GM12878 (cell line): ENCODE measurements at regions not wholly inside any gene's neighbourhood (a gene's known extent, or its start where the extent isn't known, plus 50 kb on each side); places are given as distances from the start of the nearest gene placed in this dataset.

Experiments
- ATAC-seq: fragments of 200-7000 bp; cut with Tn5 transposase; 3 replicates; pipeline ENCODE4 v1.9.1; 2020; ENCODE audit warnings: mild to moderate bottlenecking, moderate library complexity
- BruUV-seq: library from RNA; stranded (reverse); fragments of 400-500 nt; replicated peaks from 2 replicates; lab custom pipeline; 2021; lab: Mats Ljungman, UMichigan
- CTCF ChIA-PET: fragments of 300-600 bp; sonication (Branson Sonifier 250); formaldehyde crosslinking; extraction: SDS; loops from one replicate; lab custom pipeline; 2021; ENCODE audit warnings: inconsistent platforms; lab: Yijun Ruan, JAX
- POLR2A ChIA-PET: fragments of 350-600 bp; formaldehyde crosslinking; extraction: SDS; loops from one replicate; lab custom pipeline; 2021; ENCODE audit warnings: inconsistent platforms; lab: Charles Lee
- RAD21 ChIA-PET: fragments of 300-600 bp; sonication (Branson Sonifier 250); formaldehyde crosslinking; loops from one replicate; lab custom pipeline; 2023; ENCODE audit warnings: antibody characterized with exemption; ENCODE audit not compliant: unreplicated experiment; lab: Charles Lee
- SMC1A ChIA-PET: fragments of 300-600 bp; sonication (Branson Sonifier 250); formaldehyde crosslinking; loops from one replicate; lab custom pipeline; 2023; ENCODE audit not compliant: unreplicated experiment, uncharacterized antibody; lab: Charles Lee
- DNase-seq: peaks from one replicate; pipeline ENCODE4 v3.0.0-alpha.2; 2011; ENCODE audit warnings: low read depth, low spot score
- FAIRE-seq: peaks from 3 replicates; lab custom pipeline; 2011; peaks lifted over from hg19 to GRCh38; lab: Jason Lieb, UNC
- H2AFZ ChIP-seq: 2 replicates; pipeline ENCODE4 v1.6.0; 2011; ENCODE audit warnings: low read depth, low read length, control low read depth; ENCODE audit not compliant: control insufficient read depth
- H3K27ac ChIP-seq: 2 replicates; pipeline ENCODE4 v1.5.1; 2011; ENCODE audit warnings: control low read depth; ENCODE audit not compliant: control insufficient read depth, insufficient read depth
- H3K27me3 ChIP-seq, 2 experiments: replicated peaks in 1 of 2; 2 replicates each; pipeline versions ENCODE4 v1.6.0 to v1.6.1; 2011; ENCODE audit warnings: low read length in 1 of 2; ENCODE audit not compliant: control insufficient read depth in 2 of 2, insufficient read depth in 2 of 2
- H3K36me3 ChIP-seq, 2 experiments: 2 replicates each; pipeline ENCODE4 v1.5.1; 2011; ENCODE audit warnings: low read length in 1 of 2; ENCODE audit not compliant: control insufficient read depth in 2 of 2, insufficient read depth in 2 of 2
- H3K4me1 ChIP-seq: 2 replicates; pipeline ENCODE4 v1.6.1; 2011; ENCODE audit warnings: mild to moderate bottlenecking, low read length, moderate library complexity, mixed read lengths; ENCODE audit not compliant: control insufficient read depth, insufficient read depth
- H3K4me2 ChIP-seq: 2 replicates; pipeline ENCODE4 v1.6.0; 2011; ENCODE audit warnings: control low read depth; ENCODE audit not compliant: control insufficient read depth, insufficient read depth
- H3K4me3 ChIP-seq: fragments of 200-600 bp; sonication (generic); 2 replicates; pipeline ENCODE4 v1.5.1; 2016
- H3K79me2 ChIP-seq: 2 replicates; pipeline ENCODE4 v1.6.0; 2011; ENCODE audit warnings: low read length; ENCODE audit not compliant: control insufficient read depth, insufficient read depth
- H3K9ac ChIP-seq: 2 replicates; pipeline ENCODE4 v1.8.0; 2011; ENCODE audit warnings: low read length, control low read depth, mixed read lengths; ENCODE audit not compliant: control insufficient read depth, insufficient read depth
- H3K9me3 ChIP-seq: replicated peaks from 3 replicates; pipeline ENCODE4 v1.5.1; 2011; ENCODE audit warnings: mild to moderate bottlenecking, low read length; ENCODE audit not compliant: control insufficient read depth, insufficient read depth
- H4K20me1 ChIP-seq: 2 replicates; pipeline ENCODE4 v1.6.0; 2011; ENCODE audit not compliant: control insufficient read depth, insufficient read depth
- EED ChIP-seq: sonication (generic); IDR thresholded peaks from 2 replicates; pipeline ENCODE4 v1.6.1; 2016; ENCODE audit warnings: antibody characterized with exemption, low read depth
- IRF3 ChIP-seq: fragments of 450-650 bp; IDR thresholded peaks from 2 replicates; pipeline ENCODE4 v1.6.1; 2014; ENCODE audit warnings: mild to moderate bottlenecking
- JUNB ChIP-seq: IDR thresholded peaks from 2 replicates; pipeline ENCODE4 v1.6.1; 2016; ENCODE audit warnings: antibody characterized with exemption, mild to moderate bottlenecking
- MEF2A ChIP-seq: IDR thresholded peaks from 2 replicates; pipeline ENCODE4 v1.6.1; 2011; ENCODE audit warnings: low read depth, mild to moderate bottlenecking, low read length, moderate library complexity; ENCODE audit not compliant: insufficient read depth
- TCF3 ChIP-seq: IDR thresholded peaks from 2 replicates; pipeline ENCODE4 v1.6.1; 2012; ENCODE audit warnings: low read depth, mild to moderate bottlenecking, low read length, borderline replicate concordance; ENCODE audit not compliant: insufficient read depth
- WGBS: methylation state at CpG from one replicate; pipeline ENCODE4 v1.1.6; 2016; ENCODE audit warnings: low lambda C conversion rate; ENCODE audit not compliant: insufficient replicate concordance, insufficient coverage; ENCODE audit errors: missing lambda C conversion rate; 5-methylcytosine and 5-hydroxymethylcytosine counted together
- in situ Hi-C: fragments of 300-500 bp; cut with MboI; formaldehyde crosslinking; loops from 9 replicates; pipeline ENCODE4 v1.14.3; 2018; ENCODE audit warnings: mixed read lengths
- intact Hi-C: fragments of 100-400 bp; cut with micrococcal nuclease; formaldehyde crosslinking; loops from one replicate; pipeline ENCODE4 v1.14.2; 2022; ENCODE audit not compliant: unreplicated experiment
- TF ChIP-seq, protein P1 (sequence below), 3 experiments: IDR thresholded peaks in 2 of 3; conservative IDR thresholded peaks in 1 of 3; 2 replicates each; pipeline ENCODE4 v1.5.1; 2011; ENCODE audit warnings: low read depth in 3 of 3, low read length in 3 of 3, mild to moderate bottlenecking in 3 of 3, control low read depth in 2 of 3, moderate library complexity in 2 of 3, inconsistent platforms in 1 of 3, mixed read lengths in 1 of 3; ENCODE audit not compliant: control insufficient read depth in 2 of 3, insufficient read depth in 1 of 3; ENCODE audit errors: extremely low read depth in 1 of 3
- TF ChIP-seq, protein P2 (sequence below): IDR thresholded peaks from 2 replicates; pipeline ENCODE4 v1.6.1; 2011; ENCODE audit warnings: borderline replicate concordance, low read depth, mild to moderate bottlenecking, moderate library complexity, mixed read lengths, low read length; ENCODE audit not compliant: insufficient read depth; ENCODE audit errors: extremely low read length
- TF ChIP-seq, protein P3 (sequence below): fragments of 450-650 bp; IDR thresholded peaks from 2 replicates; pipeline ENCODE4 v1.6.1; 2016; ENCODE audit warnings: mild to moderate bottlenecking

DNA sequence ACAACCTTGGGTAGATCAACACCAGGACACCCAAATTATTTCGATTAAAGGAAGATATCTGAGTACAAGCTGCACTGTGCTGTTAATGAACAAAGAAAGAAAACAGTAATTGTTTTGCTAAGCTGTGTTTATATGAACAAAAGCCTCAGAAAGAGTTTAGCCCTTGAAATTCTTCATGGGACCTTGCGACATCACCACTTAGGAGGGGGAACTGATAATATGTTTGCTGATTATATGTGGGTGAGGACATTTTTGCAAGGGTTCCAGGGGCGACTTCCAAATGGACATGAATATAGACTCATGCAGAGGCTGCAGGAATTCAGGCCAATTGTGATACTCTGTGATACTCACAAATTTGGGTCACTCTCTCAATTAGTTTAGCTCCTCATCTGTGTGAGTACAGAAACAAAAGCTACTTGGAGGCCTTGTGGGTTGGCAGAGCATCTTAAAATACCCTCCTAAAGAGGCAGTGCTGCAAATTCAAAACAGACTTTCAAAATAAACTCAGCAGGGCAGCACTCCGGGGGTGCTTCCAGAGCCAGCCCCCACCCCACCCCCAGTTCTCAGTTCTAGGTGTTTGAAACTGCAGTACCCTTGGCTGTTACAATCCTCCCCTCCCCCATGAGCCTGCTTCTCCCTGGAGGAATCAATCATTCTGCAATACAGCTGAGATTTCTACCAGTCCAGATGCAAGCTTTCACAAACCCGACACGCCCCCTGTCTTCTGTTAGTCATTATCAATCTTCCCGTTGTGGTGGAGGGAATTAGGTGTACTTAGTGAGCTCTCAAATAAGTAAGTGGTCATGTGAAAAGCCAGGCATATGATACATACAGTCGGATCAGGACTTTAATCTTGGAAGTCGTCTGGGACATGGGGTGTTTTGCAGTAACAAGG is 97.0 kb upstream of the MBNL2 start:
- Histone ChIP-seq H3K36me3 (no peaks in the 10 kb centered on the region), H3K4me1 (peaks cover 24% of the 10 kb centered on the region), H3K4me3 (peak overlapping the region; percentile 41; the same call in 1 of the 2 replicates), H3K9me3 (no peaks in the 10 kb centered on the region), H4K20me1 (no peaks in the 10 kb centered on the region), H3K79me2 (no peaks in the 10 kb centered on the region), H2AFZ (peak overlapping the region; percentile 2; the same call in 1 of the 2 replicates), H3K9ac (no peak overlapping the region), H3K4me2 (peak overlapping the region; percentile 82), H3K27ac (no peak overlapping the region), H3K27me3 (no peaks in the 10 kb centered on the region)
- TF ChIP-seq MEF2A, result peak; percentile 44; the same call in 1 of the 2 replicates
- TF ChIP-seq, protein P1, sequence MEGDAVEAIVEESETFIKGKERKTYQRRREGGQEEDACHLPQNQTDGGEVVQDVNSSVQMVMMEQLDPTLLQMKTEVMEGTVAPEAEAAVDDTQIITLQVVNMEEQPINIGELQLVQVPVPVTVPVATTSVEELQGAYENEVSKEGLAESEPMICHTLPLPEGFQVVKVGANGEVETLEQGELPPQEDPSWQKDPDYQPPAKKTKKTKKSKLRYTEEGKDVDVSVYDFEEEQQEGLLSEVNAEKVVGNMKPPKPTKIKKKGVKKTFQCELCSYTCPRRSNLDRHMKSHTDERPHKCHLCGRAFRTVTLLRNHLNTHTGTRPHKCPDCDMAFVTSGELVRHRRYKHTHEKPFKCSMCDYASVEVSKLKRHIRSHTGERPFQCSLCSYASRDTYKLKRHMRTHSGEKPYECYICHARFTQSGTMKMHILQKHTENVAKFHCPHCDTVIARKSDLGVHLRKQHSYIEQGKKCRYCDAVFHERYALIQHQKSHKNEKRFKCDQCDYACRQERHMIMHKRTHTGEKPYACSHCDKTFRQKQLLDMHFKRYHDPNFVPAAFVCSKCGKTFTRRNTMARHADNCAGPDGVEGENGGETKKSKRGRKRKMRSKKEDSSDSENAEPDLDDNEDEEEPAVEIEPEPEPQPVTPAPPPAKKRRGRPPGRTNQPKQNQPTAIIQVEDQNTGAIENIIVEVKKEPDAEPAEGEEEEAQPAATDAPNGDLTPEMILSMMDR (IDR thresholded peaks at IDR 0.05 in 2 of 3, conservative IDR thresholded peaks at IDR 0.05 in 1 of 3; ENCODE audit: control insufficient read depth in 2 of 3, extremely low read depth in 1 of 3, insufficient read depth in 1 of 3, low read depth in 3 of 3, low read length in 3 of 3), result peak in 1 of 3 experiments; percentile 13; a peak in 1 of 6 replicates
- TF ChIP-seq, protein P2, sequence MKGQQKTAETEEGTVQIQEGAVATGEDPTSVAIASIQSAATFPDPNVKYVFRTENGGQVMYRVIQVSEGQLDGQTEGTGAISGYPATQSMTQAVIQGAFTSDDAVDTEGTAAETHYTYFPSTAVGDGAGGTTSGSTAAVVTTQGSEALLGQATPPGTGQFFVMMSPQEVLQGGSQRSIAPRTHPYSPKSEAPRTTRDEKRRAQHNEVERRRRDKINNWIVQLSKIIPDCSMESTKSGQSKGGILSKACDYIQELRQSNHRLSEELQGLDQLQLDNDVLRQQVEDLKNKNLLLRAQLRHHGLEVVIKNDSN, result no peak
- TF ChIP-seq TCF3, result 0 out of 2 replicates have a peak, but pooled peaks have one; percentile 33
- peak; percentile 41 for TF ChIP-seq JUNB
- no peak for TF ChIP-seq IRF3
- TF ChIP-seq, protein P3, sequence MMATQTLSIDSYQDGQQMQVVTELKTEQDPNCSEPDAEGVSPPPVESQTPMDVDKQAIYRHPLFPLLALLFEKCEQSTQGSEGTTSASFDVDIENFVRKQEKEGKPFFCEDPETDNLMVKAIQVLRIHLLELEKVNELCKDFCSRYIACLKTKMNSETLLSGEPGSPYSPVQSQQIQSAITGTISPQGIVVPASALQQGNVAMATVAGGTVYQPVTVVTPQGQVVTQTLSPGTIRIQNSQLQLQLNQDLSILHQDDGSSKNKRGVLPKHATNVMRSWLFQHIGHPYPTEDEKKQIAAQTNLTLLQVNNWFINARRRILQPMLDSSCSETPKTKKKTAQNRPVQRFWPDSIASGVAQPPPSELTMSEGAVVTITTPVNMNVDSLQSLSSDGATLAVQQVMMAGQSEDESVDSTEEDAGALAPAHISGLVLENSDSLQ, result peak; percentile 56
- 0 out of 2 replicates have a peak, but pooled peaks have one; percentile 38 for TF ChIP-seq EED
- FAIRE-seq (peak; percentile 7), DNase-seq (peak; percentile 63), ATAC-seq (peak; percentile 59)
- POLR2A ChIA-PET, result no interaction called here
- SMC1A ChIA-PET, result interaction anchor here (0.5 to 1.9 kb wide), 6 partner anchors 16 to 751 kb away, joined by 3 to 8 read pairs (median 3); partner anchors contain the start of gene MBNL2
- 20% methylated on average over 9 of the region's 9 CpGs for WGBS
- RAD21 ChIA-PET, result interaction anchor here (0.7 to 1.5 kb wide), 4 partner anchors 14 to 234 kb away, joined by 3 read pairs; partner anchors contain the start of gene MBNL2
- in situ Hi-C loops (no loop called here), intact Hi-C loops (loop anchor here (5.0 kb wide), 1 partner anchor 87 kb away; no protein-coding TSS in a partner anchor)
- BruUV-seq, result no TSS peak
- CTCF ChIA-PET, result interaction anchor here (0.7 to 3.1 kb wide), 10 partner anchors 13 to 244 kb away, joined by 3 to 13 read pairs (median 4); partner anchors contain the start of gene MBNL2
